HepG2 (cell line): ENCODE measurements at regions not wholly inside any gene's neighbourhood (a gene's known extent, or its start where the extent isn't known, plus 50 kb on each side); places are given as distances from the start of the nearest gene placed in this dataset.

ENCODE experiments used
- ATAC-seq: fragments of 200-7000 bp; cut with Tn5 transposase; 3 replicates; pipeline ENCODE4 v1.9.1; 2020; ENCODE audit warnings: mild to moderate bottlenecking, moderate library complexity
- BruUV-seq: library from RNA; stranded (reverse); fragments of 400-500 nt; replicated peaks from 2 replicates; lab custom pipeline; 2021; lab: Mats Ljungman, UMichigan
- CTCF ChIA-PET: fragments of 300-600 bp; formaldehyde crosslinking; extraction: SDS; loops from one replicate; lab custom pipeline; 2021; ENCODE audit warnings: low total read pairs, inconsistent platforms, low intra/inter-chr PET ratio; lab: Yijun Ruan, JAX
- POLR2A ChIA-PET: fragments of 350-600 bp; sonication (Branson Sonifier 250); formaldehyde crosslinking; loops from one replicate; lab custom pipeline; 2020; ENCODE audit warnings: antibody characterized with exemption, inconsistent platforms; lab: Yijun Ruan, JAX
- DNase-seq: peaks from one replicate; pipeline ENCODE4 v3.0.0-alpha.2; 2015; ENCODE audit warnings: low spot score
- FAIRE-seq: peaks from 3 replicates; lab custom pipeline; 2011; peaks lifted over from hg19 to GRCh38; lab: Jason Lieb, UNC
- H2AFZ ChIP-seq: one replicate; pipeline ENCODE4 v1.6.1; 2011; ENCODE audit warnings: low read length, inconsistent platforms
- H3K27ac ChIP-seq: fragments of 300-600 bp; 3 replicates; pipeline ENCODE4 v1.8.0; 2011; ENCODE audit warnings: mixed run types, mild to moderate bottlenecking, mixed read lengths, low read length, inconsistent platforms; ENCODE audit not compliant: insufficient read depth; ENCODE audit errors: extremely low read length
- H3K27me3 ChIP-seq, 2 experiments: fragments of 200-600 bp in 1 of 2; 2 replicates in 1 of 2; 3 replicates in 1 of 2; pipeline versions ENCODE4 v1.6.0 to v1.8.0; 2011; ENCODE audit warnings: low read length in 2 of 2, mild to moderate bottlenecking in 2 of 2, moderate library complexity in 2 of 2, inconsistent platforms in 1 of 2; ENCODE audit not compliant: insufficient read depth in 2 of 2, control insufficient read depth in 1 of 2
- H3K36me3 ChIP-seq, 2 experiments: fragments of 200-600 bp in 1 of 2; replicated peaks in 1 of 2; 2 replicates in 1 of 2; 3 replicates in 1 of 2; pipeline versions ENCODE4 v1.5.1 to v1.8.0; 2011; ENCODE audit warnings: low read length in 2 of 2, inconsistent platforms in 1 of 2; ENCODE audit not compliant: insufficient read depth in 2 of 2, control insufficient read depth in 1 of 2
- H3K4me1 ChIP-seq: 2 replicates; pipeline ENCODE4 v1.5.1; 2012; ENCODE audit warnings: low read length, inconsistent platforms; ENCODE audit not compliant: insufficient read depth
- H3K4me2 ChIP-seq: 2 replicates; pipeline ENCODE4 v1.6.0; 2011; ENCODE audit warnings: low read depth, low read length, inconsistent platforms
- H3K4me3 ChIP-seq, 3 experiments: fragments of 200-600 bp in 1 of 3; sonication (generic), shearing (Covaris generic) in 1 of 3; replicated peaks in 1 of 3; 2 replicates each; pipeline ENCODE4 v1.5.1; 2011 to 2016; ENCODE audit warnings: low read length in 3 of 3, inconsistent platforms in 2 of 3, low read depth in 2 of 3, mild to moderate bottlenecking in 2 of 3, control low read depth in 1 of 3, mixed read lengths in 1 of 3; ENCODE audit not compliant: insufficient read depth in 1 of 3
- H3K79me2 ChIP-seq: one replicate; pipeline ENCODE4 v1.6.1; 2011; ENCODE audit warnings: low read length, inconsistent platforms; ENCODE audit not compliant: insufficient read depth
- H3K9ac ChIP-seq: 2 replicates; pipeline ENCODE4 v1.6.0; 2011; ENCODE audit warnings: mild to moderate bottlenecking, low read depth, low read length, inconsistent platforms; ENCODE audit not compliant: insufficient read depth
- H3K9me3 ChIP-seq: 2 replicates; pipeline ENCODE4 v1.5.1; 2012; ENCODE audit warnings: mild to moderate bottlenecking, low read length
- H4K20me1 ChIP-seq: 2 replicates; pipeline ENCODE4 v1.6.0; 2011; ENCODE audit warnings: inconsistent platforms, mild to moderate bottlenecking, low read length, moderate library complexity; ENCODE audit not compliant: insufficient read depth
- ATF7-NPFF ChIP-seq: sonication (generic); formaldehyde crosslinking; IDR thresholded peaks from 2 replicates; pipeline ENCODE4 v1.8.1; 2023; ENCODE audit warnings: mild to moderate bottlenecking, low read depth, missing genetic modification reagents, moderate library complexity
- ELK4 ChIP-seq: sonication (generic); formaldehyde crosslinking; IDR thresholded peaks from 2 replicates; pipeline ENCODE4 v1.9.0; 2021; ENCODE audit warnings: missing genetic modification reagents, borderline replicate concordance
- KAT2B ChIP-seq: fragments of 150-350 bp; IDR thresholded peaks from 2 replicates; pipeline ENCODE4 v1.6.1; 2014; ENCODE audit warnings: low read depth, low read length, borderline replicate concordance
- KIAA2018 ChIP-seq: sonication (generic); formaldehyde crosslinking; IDR thresholded peaks from 2 replicates; pipeline ENCODE4 v1.5.0; 2020; ENCODE audit warnings: mild to moderate bottlenecking, missing genetic modification reagents, borderline replicate concordance
- PHF20 ChIP-seq: sonication (generic); formaldehyde crosslinking; IDR thresholded peaks from 2 replicates; pipeline ENCODE4 v1.5.0; 2020; ENCODE audit warnings: mild to moderate bottlenecking, missing genetic modification reagents
- SETDB1 ChIP-seq: sonication (generic); formaldehyde crosslinking; IDR thresholded peaks from 2 replicates; pipeline ENCODE4 v1.5.1; 2020; ENCODE audit warnings: missing genetic modification reagents, mild to moderate bottlenecking, borderline replicate concordance
- THAP9 ChIP-seq: sonication (generic); formaldehyde crosslinking; IDR thresholded peaks from 2 replicates; pipeline ENCODE4; 2020; ENCODE audit warnings: missing genetic modification reagents, mild to moderate bottlenecking, borderline replicate concordance
- ZBTB3 ChIP-seq: sonication (generic); formaldehyde crosslinking; IDR thresholded peaks from 2 replicates; pipeline ENCODE4 v1.4.0; 2020; ENCODE audit warnings: low read depth, mild to moderate bottlenecking, moderate library complexity, missing genetic modification reagents, borderline replicate concordance
- ZFP37 ChIP-seq: sonication (generic); formaldehyde crosslinking; IDR thresholded peaks from 2 replicates; pipeline ENCODE4 v1.4.0; 2020; ENCODE audit warnings: missing genetic modification reagents, borderline replicate concordance
- ZNF280B ChIP-seq: sonication (generic); formaldehyde crosslinking; IDR thresholded peaks from 2 replicates; pipeline ENCODE4 v1.5.0; 2020; ENCODE audit warnings: missing genetic modification reagents, mild to moderate bottlenecking, borderline replicate concordance
- in situ Hi-C: cut with HindIII; loops from 2 replicates; pipeline ENCODE4 v1.10.0; 2017; ENCODE audit warnings: low pct_unique_long_range_greater_than_20kb; ENCODE audit not compliant: extremely low pct_ligation_motif_present
- intact Hi-C: fragments of 100-400 bp; cut with micrococcal nuclease; formaldehyde crosslinking; loops from one replicate; pipeline ENCODE4 v1.10.0; 2022; ENCODE audit not compliant: unreplicated experiment

GRCh38 chr12:28699029-28699428 is 450.0 kb upstream of the FAR2 start:
- Histone ChIP-seq H3K9ac (no peak overlapping the region), H3K4me1 (no peaks in the 10 kb centered on the region), H2AFZ (no peak overlapping the region), H3K4me3 (no peak overlapping the region), H3K9me3 (no peaks in the 10 kb centered on the region; the same call in 1 of the 2 replicates), H3K4me2 (no peak overlapping the region), H3K79me2 (no peaks in the 10 kb centered on the region), H3K27ac (no peak overlapping the region), H3K27me3 (no peaks in the 10 kb centered on the region), H4K20me1 (no peaks in the 10 kb centered on the region), H3K36me3 (no peaks in the 10 kb centered on the region)
- in situ Hi-C loops (no loop called here), intact Hi-C loops (no loop called here)
- ChIA-PET POLR2A (no interaction called here), CTCF (no interaction called here)
- ATAC-seq = no peak
- FAIRE-seq = no peak
- BruUV-seq = no TSS peak
- DNase-seq = no peak
- no peak for TF ChIP-seq ELK4 (CRISPR knock-in tag)
- no peak for TF ChIP-seq ATF7-NPFF (CRISPR knock-in tag)
- no peak for TF ChIP-seq KIAA2018
- TF ChIP-seq ZFP37 (CRISPR knock-in tag) = no peak
- TF ChIP-seq SETDB1 (CRISPR knock-in tag) = no peak
- no peak for TF ChIP-seq ZBTB3 (CRISPR knock-in tag)
- TF ChIP-seq ZNF280B (CRISPR knock-in tag) = no peak
- no peak for TF ChIP-seq THAP9 (CRISPR knock-in tag)
- no peak for TF ChIP-seq PHF20 (CRISPR knock-in tag)
- no peak for TF ChIP-seq KAT2B
